Caco-2 (cell line): ENCODE measurements at regions not wholly inside any gene's neighbourhood (a gene's known extent, or its start where the extent isn't known, plus 50 kb on each side); places are given as distances from the start of the nearest gene placed in this dataset.

Source experiments
- BruUV-seq: library from RNA; stranded (reverse); fragments of 400-500 nt; replicated peaks from 2 replicates; lab custom pipeline; 2021; lab: Mats Ljungman, UMichigan
- CTCF ChIA-PET: fragments of 300-600 bp; sonication (Branson Sonifier 250); formaldehyde crosslinking; loops from one replicate; lab custom pipeline; 2022; ENCODE audit warnings: antibody characterized with exemption; lab: Charles Lee
- POLR2A ChIA-PET: fragments of 300-600 bp; sonication (Branson Sonifier 250); formaldehyde crosslinking; loops from one replicate; lab custom pipeline; 2022; ENCODE audit warnings: antibody characterized with exemption; lab: Charles Lee
- DNase-seq, 2 experiments: peaks; one replicate each; pipeline versions ENCODE4 v3.0.0 to v3.0.0-alpha.2; 2020 to 2022
- H3K27me3 ChIP-seq: replicated peaks from 2 replicates; pipeline ENCODE4 v1.6.0; 2011; ENCODE audit warnings: low read length; ENCODE audit not compliant: control insufficient read depth, insufficient read depth
- H3K36me3 ChIP-seq: 2 replicates; pipeline ENCODE4 v1.5.1; 2011; ENCODE audit warnings: low read length; ENCODE audit not compliant: control insufficient read depth, insufficient read depth
- H3K4me1 ChIP-seq: fragments of 250-450 bp; sonication (Bioruptor Pico); 2 replicates; pipeline ENCODE4 v1.5.1; 2020; ENCODE audit warnings: mild to moderate bottlenecking
- H3K4me3 ChIP-seq: 2 replicates; pipeline ENCODE4 v1.5.1; 2011; ENCODE audit warnings: low read depth, mild to moderate bottlenecking, control low read depth, low read length
- H3K9me3 ChIP-seq: fragments of 250-450 bp; sonication (Bioruptor Pico); 2 replicates; pipeline ENCODE4 v1.5.1; 2020; ENCODE audit warnings: mild to moderate bottlenecking, moderate library complexity
- H3K27ac Mint-ChIP-seq: one replicate; pipeline ENCODE4 v1.8.0; 2022; ENCODE audit warnings: mixed read lengths; ENCODE audit not compliant: unreplicated experiment
- H3K27me3 Mint-ChIP-seq: one replicate; pipeline ENCODE4 v1.8.0; 2022; ENCODE audit warnings: mixed read lengths; ENCODE audit not compliant: insufficient read depth, unreplicated experiment
- H3K36me3 Mint-ChIP-seq: one replicate; pipeline ENCODE4 v1.8.0; 2022; ENCODE audit warnings: mild to moderate bottlenecking, mixed read lengths; ENCODE audit not compliant: insufficient read depth, unreplicated experiment
- H3K4me1 Mint-ChIP-seq: one replicate; pipeline ENCODE4 v1.8.0; 2022; ENCODE audit warnings: low read depth, mixed read lengths; ENCODE audit not compliant: unreplicated experiment
- H3K4me3 Mint-ChIP-seq: one replicate; pipeline ENCODE4 v1.8.0; 2022; ENCODE audit warnings: mild to moderate bottlenecking, moderate library complexity, mixed read lengths; ENCODE audit not compliant: unreplicated experiment
- H3K9me3 Mint-ChIP-seq: one replicate; pipeline ENCODE4 v1.8.0; 2022; ENCODE audit warnings: mixed read lengths; ENCODE audit not compliant: unreplicated experiment
- intact Hi-C: fragments of 100-400 bp; cut with micrococcal nuclease; formaldehyde crosslinking; loops from one replicate; pipeline ENCODE4 v1.10.0; 2022; ENCODE audit not compliant: unreplicated experiment
- TF ChIP-seq, protein P1 (sequence below), 2 experiments: fragments of 200-600 bp in 1 of 2; IDR thresholded peaks; 1 replicate in 1 of 2; 2 replicates in 1 of 2; pipeline versions ENCODE4 v1.5.1 to v1.8.0; 2011 to 2022; ENCODE audit warnings: antibody characterized with exemption in 1 of 2, control low read depth in 1 of 2, inconsistent platforms in 1 of 2, low read depth in 1 of 2, low read length in 1 of 2, mild to moderate bottlenecking in 1 of 2, moderate library complexity in 1 of 2; ENCODE audit not compliant: insufficient read depth in 1 of 2, severe bottlenecking in 1 of 2, unreplicated experiment in 1 of 2

GRCh38 chr1:162916407-162916806 lies 55.4 kb upstream of the CCDC190 start:
- CTCF ChIA-PET = no interaction called here
- H3K9me3 ChIP-seq = peaks cover 18% of the 10 kb centered on the region
- Mint-ChIP-seq H3K4me3 (no peak overlapping the region), H3K27ac (no peak overlapping the region), H3K4me1 (peaks cover 12% of the 10 kb centered on the region), H3K9me3 (peaks cover 39% of the 10 kb centered on the region), H3K36me3 (peaks cover 6% of the 10 kb centered on the region), H3K27me3 (no peaks in the 10 kb centered on the region)
- TF ChIP-seq, protein P1, sequence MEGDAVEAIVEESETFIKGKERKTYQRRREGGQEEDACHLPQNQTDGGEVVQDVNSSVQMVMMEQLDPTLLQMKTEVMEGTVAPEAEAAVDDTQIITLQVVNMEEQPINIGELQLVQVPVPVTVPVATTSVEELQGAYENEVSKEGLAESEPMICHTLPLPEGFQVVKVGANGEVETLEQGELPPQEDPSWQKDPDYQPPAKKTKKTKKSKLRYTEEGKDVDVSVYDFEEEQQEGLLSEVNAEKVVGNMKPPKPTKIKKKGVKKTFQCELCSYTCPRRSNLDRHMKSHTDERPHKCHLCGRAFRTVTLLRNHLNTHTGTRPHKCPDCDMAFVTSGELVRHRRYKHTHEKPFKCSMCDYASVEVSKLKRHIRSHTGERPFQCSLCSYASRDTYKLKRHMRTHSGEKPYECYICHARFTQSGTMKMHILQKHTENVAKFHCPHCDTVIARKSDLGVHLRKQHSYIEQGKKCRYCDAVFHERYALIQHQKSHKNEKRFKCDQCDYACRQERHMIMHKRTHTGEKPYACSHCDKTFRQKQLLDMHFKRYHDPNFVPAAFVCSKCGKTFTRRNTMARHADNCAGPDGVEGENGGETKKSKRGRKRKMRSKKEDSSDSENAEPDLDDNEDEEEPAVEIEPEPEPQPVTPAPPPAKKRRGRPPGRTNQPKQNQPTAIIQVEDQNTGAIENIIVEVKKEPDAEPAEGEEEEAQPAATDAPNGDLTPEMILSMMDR (IDR thresholded peaks at IDR 0.05; ENCODE audit: insufficient read depth in 1 of 2, low read depth in 1 of 2, low read length in 1 of 2, severe bottlenecking in 1 of 2, unreplicated experiment in 1 of 2) = no peak
- POLR2A ChIA-PET = no interaction called here
- intact Hi-C loops = loop anchor here (2.0 kb wide), 1 partner anchor 14 kb away; no protein-coding TSS in a partner anchor
- H3K27me3 ChIP-seq = no peaks in the 10 kb centered on the region
- no TSS peak for BruUV-seq
- DNase-seq = no peak
- no peak overlapping the region for H3K4me3 ChIP-seq
- H3K36me3 ChIP-seq = no peaks in the 10 kb centered on the region
- peaks cover 10% of the 10 kb centered on the region for H3K4me1 ChIP-seq

GRCh38 chr1:162914601-162915000 lies 53.6 kb upstream of the CCDC190 start:
- no peak overlapping the region for H3K27ac Mint-ChIP-seq
- TF ChIP-seq, protein P1 (IDR thresholded peaks at IDR 0.05; ENCODE audit: insufficient read depth in 1 of 2, low read depth in 1 of 2, low read length in 1 of 2, severe bottlenecking in 1 of 2, unreplicated experiment in 1 of 2) = no peak
- H3K9me3 Mint-ChIP-seq = peaks cover 39% of the 10 kb centered on the region
- ChIA-PET POLR2A (no interaction called here), CTCF (no interaction called here)
- H3K4me1 Mint-ChIP-seq = peaks cover 12% of the 10 kb centered on the region
- no peaks in the 10 kb centered on the region for H3K27me3 Mint-ChIP-seq
- H3K36me3 ChIP-seq = no peaks in the 10 kb centered on the region
- DNase-seq = no peak
- H3K4me3 Mint-ChIP-seq = no peak overlapping the region
- H3K36me3 Mint-ChIP-seq = peaks cover 6% of the 10 kb centered on the region
- H3K9me3 ChIP-seq = peaks cover 25% of the 10 kb centered on the region
- H3K4me3 ChIP-seq = no peak overlapping the region
- intact Hi-C loops = no loop called here
- no peaks in the 10 kb centered on the region for H3K27me3 ChIP-seq
- BruUV-seq = no TSS peak
- H3K4me1 ChIP-seq = peaks cover 10% of the 10 kb centered on the region

DNA sequence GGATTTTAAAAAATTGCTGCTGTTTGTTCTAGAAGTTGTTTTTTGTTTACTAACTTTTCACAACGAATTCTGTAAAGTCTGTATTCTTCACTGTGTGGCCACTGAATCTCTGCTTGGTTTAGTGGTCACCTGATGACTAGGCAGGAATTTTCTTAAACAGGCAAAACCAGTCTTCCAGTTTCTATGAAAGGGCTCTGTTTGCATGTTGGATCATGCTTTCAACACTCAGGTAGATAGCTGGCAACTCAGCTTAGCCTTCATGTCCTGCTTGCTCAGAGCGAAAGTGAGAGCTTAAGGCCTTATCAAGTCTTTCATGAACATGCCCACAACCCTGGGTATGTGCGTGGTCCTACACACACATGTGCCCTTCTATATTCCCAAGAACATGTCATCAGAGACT lies 52.4 kb upstream of the CCDC190 start:
- BruUV-seq = no TSS peak
- POLR2A ChIA-PET = no interaction called here
- peak; percentile 43 to 70 for DNase-seq
- TF ChIP-seq, protein P1 (IDR thresholded peaks at IDR 0.05; ENCODE audit: insufficient read depth in 1 of 2, low read depth in 1 of 2, low read length in 1 of 2, severe bottlenecking in 1 of 2, unreplicated experiment in 1 of 2) = no peak
- H3K9me3 ChIP-seq = peaks cover 25% of the 10 kb centered on the region
- Mint-ChIP-seq H3K27ac (peak overlapping the region; percentile 82), H3K27me3 (no peaks in the 10 kb centered on the region), H3K4me1 (peaks cover 12% of the 10 kb centered on the region), H3K36me3 (peaks cover 6% of the 10 kb centered on the region), H3K9me3 (peaks cover 39% of the 10 kb centered on the region), H3K4me3 (no peak overlapping the region)
- CTCF ChIA-PET = interaction anchor here (0.6 to 1.2 kb wide), 2 partner anchors 16 to 1185 kb away, joined by 3 read pairs; no protein-coding TSS in a partner anchor
- H3K4me1 ChIP-seq = peaks cover 10% of the 10 kb centered on the region
- H3K4me3 ChIP-seq = no peak overlapping the region
- intact Hi-C loops = loop anchor here (1.0 to 2.0 kb wide), 3 partner anchors 21 to 39 kb away; no protein-coding TSS in a partner anchor
- no peaks in the 10 kb centered on the region for H3K27me3 ChIP-seq
- H3K36me3 ChIP-seq = no peaks in the 10 kb centered on the region
